HCT116 (cell line): ENCODE measurements at regions not wholly inside any gene's neighbourhood (a gene's known extent, or its start where the extent isn't known, plus 50 kb on each side); places are given as distances from the start of the nearest gene placed in this dataset.

Experiments
- ATAC-seq: fragments of 200-7000 bp; cut with Tn5 transposase; 2 replicates; pipeline ENCODE4 v1.9.1; 2020; ENCODE audit warnings: mild to moderate bottlenecking, moderate library complexity
- BruUV-seq: library from RNA; stranded (reverse); fragments of 400-500 nt; replicated peaks from 2 replicates; lab custom pipeline; 2021; lab: Mats Ljungman, UMichigan
- CTCF ChIA-PET: fragments of 300-600 bp; sonication (Branson Sonifier 250); formaldehyde crosslinking; loops from one replicate; lab custom pipeline; 2021; ENCODE audit warnings: antibody characterized with exemption; lab: Charles Lee
- POLR2A ChIA-PET: fragments of 300-600, 350-600 bp; sonication (Branson Sonifier 250); formaldehyde crosslinking; loops from one replicate; lab custom pipeline; 2021; ENCODE audit warnings: antibody characterized with exemption; lab: Charles Lee
- RAD21 ChIA-PET, 2 experiments: fragments of 300-600 bp; sonication (Branson Sonifier 250); formaldehyde crosslinking; loops; one replicate each; lab custom pipeline; 2023; ENCODE audit warnings: low total read pairs in 2 of 2; ENCODE audit not compliant: uncharacterized antibody in 2 of 2, unreplicated experiment in 2 of 2, low non-redundant PET in 1 of 2; lab: Charles Lee
- DNase-seq: peaks from one replicate; pipeline ENCODE4 v3.0.0-alpha.2; 2010; ENCODE audit warnings: low read depth, low spot score
- H2AFZ ChIP-seq: fragments of 200-600 bp; shearing (Covaris generic), sonication (generic); 2 replicates; pipeline ENCODE4 v1.6.1; 2017; ENCODE audit warnings: low read depth, mixed run types, mixed read lengths, antibody characterized with exemption, low read length; ENCODE audit not compliant: poor library complexity, severe bottlenecking
- H3K27ac ChIP-seq: 2 replicates; pipeline ENCODE4 v1.5.1; 2012; ENCODE audit warnings: low read depth, low read length
- H3K27me3 ChIP-seq: fragments of 200-600 bp; sonication (generic); 2 replicates; pipeline ENCODE4 v1.6.1; 2016; ENCODE audit warnings: mixed run types, low read length, mixed read lengths; ENCODE audit not compliant: insufficient read depth
- H3K36me3 ChIP-seq, 2 experiments: fragments of 200-500 bp in 1 of 2; fragments of 200-600 bp in 1 of 2; sonication (Bioruptor generic) in 1 of 2; sonication (generic) in 1 of 2; 2 replicates each; pipeline versions ENCODE4 v1.5.1 to v1.6.1; 2014 to 2016; ENCODE audit warnings: low read length in 2 of 2, inconsistent platforms in 1 of 2, mixed read lengths in 1 of 2, mixed run types in 1 of 2; ENCODE audit not compliant: insufficient read depth in 2 of 2, control insufficient read depth in 1 of 2
- H3K4me1 ChIP-seq, 2 experiments: fragments of 200-600 bp in 1 of 2; sonication (generic) in 1 of 2; 2 replicates each; pipeline versions ENCODE4 v1.5.1 to v1.6.1; 2012 to 2017; ENCODE audit warnings: low read length in 2 of 2, inconsistent platforms in 1 of 2, mild to moderate bottlenecking in 1 of 2, mixed read lengths in 1 of 2, mixed run types in 1 of 2, moderate library complexity in 1 of 2; ENCODE audit not compliant: insufficient read depth in 2 of 2, control insufficient read depth in 1 of 2
- H3K4me2 ChIP-seq: fragments of 200-600 bp; sonication (generic); 2 replicates; pipeline ENCODE4 v1.6.1; 2017; ENCODE audit warnings: mixed run types, low read length, mixed read lengths
- H3K4me3 ChIP-seq, 2 experiments: fragments of 200-600 bp in 1 of 2; sonication (generic) in 1 of 2; replicated peaks in 1 of 2; 2 replicates each; pipeline ENCODE4 v1.5.1; 2011 to 2016; ENCODE audit warnings: low read length in 2 of 2, control low read depth in 1 of 2, low read depth in 1 of 2, mild to moderate bottlenecking in 1 of 2, mixed read lengths in 1 of 2, mixed run types in 1 of 2
- H3K79me2 ChIP-seq: fragments of 200-600 bp; sonication (generic); 2 replicates; pipeline ENCODE4 v1.6.1; 2017; ENCODE audit warnings: mild to moderate bottlenecking, mixed run types, low read length, moderate library complexity, mixed read lengths; ENCODE audit not compliant: insufficient read depth
- H3K9ac ChIP-seq: fragments of 200-600 bp; sonication (generic); 2 replicates; pipeline ENCODE4 v1.6.1; 2016; ENCODE audit warnings: low read length, mixed read lengths
- H3K9me2 ChIP-seq: fragments of 200-600 bp; sonication (generic), shearing (Covaris generic); 2 replicates; pipeline ENCODE4 v1.6.1; 2017; ENCODE audit warnings: mixed run types, mild to moderate bottlenecking, moderate library complexity; ENCODE audit not compliant: insufficient read depth
- H3K9me3 ChIP-seq, 2 experiments: fragments of 200-500 bp in 1 of 2; fragments of 200-600 bp in 1 of 2; sonication (Bioruptor generic) in 1 of 2; sonication (generic) in 1 of 2; 2 replicates each; pipeline ENCODE4 v1.6.1; 2014 to 2017; ENCODE audit warnings: low read length in 2 of 2, mixed read lengths in 2 of 2, inconsistent platforms in 1 of 2, low read depth in 1 of 2, mild to moderate bottlenecking in 1 of 2, mixed run types in 1 of 2, moderate library complexity in 1 of 2; ENCODE audit not compliant: control insufficient read depth in 1 of 2, insufficient read depth in 1 of 2
- H4K20me1 ChIP-seq: fragments of 200-600 bp; sonication (generic), shearing (Covaris generic); 2 replicates; pipeline ENCODE4 v1.6.1; 2017; ENCODE audit warnings: mixed run types, mild to moderate bottlenecking, moderate library complexity; ENCODE audit not compliant: insufficient read depth
- CBX3 ChIP-seq: IDR thresholded peaks from 2 replicates; pipeline ENCODE4 v1.6.1; 2012; ENCODE audit warnings: low read depth
- ELF1 ChIP-seq: IDR thresholded peaks from 2 replicates; pipeline ENCODE4 v1.6.1; 2012; ENCODE audit warnings: low read depth, borderline replicate concordance
- EZH2phosphoT487 ChIP-seq: fragments of 200-600 bp; IDR thresholded peaks from 2 replicates; pipeline ENCODE4 v1.6.1; 2018; ENCODE audit warnings: antibody characterized with exemption, borderline replicate concordance
- FOSL1 ChIP-seq: IDR thresholded peaks from 2 replicates; pipeline ENCODE4 v1.6.1; 2012; ENCODE audit warnings: low read depth
- JUND ChIP-seq: IDR thresholded peaks from 2 replicates; pipeline ENCODE4 v1.6.1; 2012
- POLR2A ChIP-seq: IDR thresholded peaks from 2 replicates; pipeline ENCODE4 v1.7.0; 2011; ENCODE audit warnings: borderline replicate concordance; ENCODE audit not compliant: insufficient read depth, insufficient read length; ENCODE audit errors: extremely low read depth
- RAD21 ChIP-seq: IDR thresholded peaks from 2 replicates; pipeline ENCODE4 v1.6.1; 2012; ENCODE audit warnings: low read depth, mild to moderate bottlenecking
- SIN3A ChIP-seq: IDR thresholded peaks from 2 replicates; pipeline ENCODE4 v1.6.1; 2012; ENCODE audit warnings: low read depth
- SRF ChIP-seq: IDR thresholded peaks from 2 replicates; pipeline ENCODE4 v1.6.1; 2012; ENCODE audit warnings: low read depth
- TCF7L2 ChIP-seq: IDR thresholded peaks from 2 replicates; pipeline ENCODE4 v1.7.0; 2011; ENCODE audit warnings: borderline replicate concordance, inconsistent platforms; ENCODE audit not compliant: insufficient read depth, insufficient read length; ENCODE audit errors: extremely low read depth
- YY1 ChIP-seq: IDR thresholded peaks from 2 replicates; pipeline ENCODE4 v1.6.1; 2011; ENCODE audit warnings: low read length, low read depth, moderate library complexity, mild to moderate bottlenecking; ENCODE audit not compliant: insufficient replicate concordance; ENCODE audit errors: extremely low read depth
- ZNF274 ChIP-seq: fragments of 200-500 bp; sonication (Bioruptor generic); IDR thresholded peaks from 2 replicates; pipeline ENCODE4 v1.6.1; 2014; ENCODE audit warnings: mild to moderate bottlenecking, low read depth, low read length, inconsistent platforms
- intact Hi-C: fragments of 100-400 bp; cut with micrococcal nuclease; formaldehyde crosslinking; loops from 2 replicates; pipeline ENCODE4 v1.10.0; 2022
- TF ChIP-seq, protein P1 (sequence below): IDR thresholded peaks from 2 replicates; pipeline ENCODE4 v1.6.1; 2012; ENCODE audit warnings: low read depth
- TF ChIP-seq, protein P2 (sequence below): IDR thresholded peaks from 2 replicates; pipeline ENCODE4 v1.6.1; 2012

GRCh38 chr12:74890237-74890599 is 319.4 kb downstream of the KCNC2 start (continued):
- no peak for TF ChIP-seq SRF

GRCh38 chr12:74891083-74891668 is 318.5 kb downstream of the KCNC2 start:
- Histone ChIP-seq H4K20me1 (no peaks in the 10 kb centered on the region), H3K36me3 (no peaks in the 10 kb centered on the region), H3K79me2 (no peaks in the 10 kb centered on the region), H3K9ac (no peak overlapping the region), H3K4me3 (no peak overlapping the region)
- ATAC-seq: no peak
- ChIA-PET POLR2A (no interaction called here), CTCF (interaction anchor here (2.8 kb wide), 1 partner anchor 12 kb away, joined by 11 read pairs; no protein-coding TSS in a partner anchor)
- TF ChIP-seq TCF7L2: no peak
- TF ChIP-seq, protein P1, sequence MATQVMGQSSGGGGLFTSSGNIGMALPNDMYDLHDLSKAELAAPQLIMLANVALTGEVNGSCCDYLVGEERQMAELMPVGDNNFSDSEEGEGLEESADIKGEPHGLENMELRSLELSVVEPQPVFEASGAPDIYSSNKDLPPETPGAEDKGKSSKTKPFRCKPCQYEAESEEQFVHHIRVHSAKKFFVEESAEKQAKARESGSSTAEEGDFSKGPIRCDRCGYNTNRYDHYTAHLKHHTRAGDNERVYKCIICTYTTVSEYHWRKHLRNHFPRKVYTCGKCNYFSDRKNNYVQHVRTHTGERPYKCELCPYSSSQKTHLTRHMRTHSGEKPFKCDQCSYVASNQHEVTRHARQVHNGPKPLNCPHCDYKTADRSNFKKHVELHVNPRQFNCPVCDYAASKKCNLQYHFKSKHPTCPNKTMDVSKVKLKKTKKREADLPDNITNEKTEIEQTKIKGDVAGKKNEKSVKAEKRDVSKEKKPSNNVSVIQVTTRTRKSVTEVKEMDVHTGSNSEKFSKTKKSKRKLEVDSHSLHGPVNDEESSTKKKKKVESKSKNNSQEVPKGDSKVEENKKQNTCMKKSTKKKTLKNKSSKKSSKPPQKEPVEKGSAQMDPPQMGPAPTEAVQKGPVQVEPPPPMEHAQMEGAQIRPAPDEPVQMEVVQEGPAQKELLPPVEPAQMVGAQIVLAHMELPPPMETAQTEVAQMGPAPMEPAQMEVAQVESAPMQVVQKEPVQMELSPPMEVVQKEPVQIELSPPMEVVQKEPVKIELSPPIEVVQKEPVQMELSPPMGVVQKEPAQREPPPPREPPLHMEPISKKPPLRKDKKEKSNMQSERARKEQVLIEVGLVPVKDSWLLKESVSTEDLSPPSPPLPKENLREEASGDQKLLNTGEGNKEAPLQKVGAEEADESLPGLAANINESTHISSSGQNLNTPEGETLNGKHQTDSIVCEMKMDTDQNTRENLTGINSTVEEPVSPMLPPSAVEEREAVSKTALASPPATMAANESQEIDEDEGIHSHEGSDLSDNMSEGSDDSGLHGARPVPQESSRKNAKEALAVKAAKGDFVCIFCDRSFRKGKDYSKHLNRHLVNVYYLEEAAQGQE: no peak
- TF ChIP-seq ZNF274: no peak
- no peak for TF ChIP-seq ELF1
- TF ChIP-seq RAD21: no peak
- TF ChIP-seq, protein P2, sequence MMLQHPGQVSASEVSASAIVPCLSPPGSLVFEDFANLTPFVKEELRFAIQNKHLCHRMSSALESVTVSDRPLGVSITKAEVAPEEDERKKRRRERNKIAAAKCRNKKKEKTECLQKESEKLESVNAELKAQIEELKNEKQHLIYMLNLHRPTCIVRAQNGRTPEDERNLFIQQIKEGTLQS: no peak
- TF ChIP-seq POLR2A: no peak
- TF ChIP-seq JUND: no peak
- TF ChIP-seq EZH2phosphoT487: no peak
- no peak for TF ChIP-seq SRF
- TF ChIP-seq CBX3: no peak
- TF ChIP-seq FOSL1: no peak
- no peak for TF ChIP-seq YY1
- TF ChIP-seq SIN3A: no peak
- TF ChIP-seq, all 23 proteins: peak for 0
- RAD21 ChIA-PET: interaction anchor here in 1 of 2 experiments (0.6 kb wide), 1 partner anchor 257 kb away, joined by 4 read pairs; no protein-coding TSS in a partner anchor
- Histone ChIP-seq H3K9me3 (no peaks in the 10 kb centered on the region), H3K4me2 (peak overlapping the region; percentile 67; the same call in 1 of the 2 replicates), H2AFZ (peak overlapping the region; percentile 97), H3K27me3 (no peaks in the 10 kb centered on the region), H3K27ac (no peak overlapping the region), H3K4me1 (peaks cover 16 to 28% of the 10 kb centered on the region in 2 experiments), H3K9me2 (no peaks in the 10 kb centered on the region)
- no TSS peak for BruUV-seq
- intact Hi-C loops: no loop called here
- DNase-seq: no peak
